ENCODE measurements at regions not wholly inside any gene's neighbourhood (a gene's known extent, or its start where the extent isn't known, plus 50 kb on each side); places are given as distances from the start of the nearest gene placed in this dataset.

GRCh38 chr6:121609281-121609680, 173.8 kb downstream of the GJA1 start:
- TF ChIP-seq CTCF (IDR thresholded peaks at IDR 0.05), result no peak
- TF ChIP-seq POLR2A (IDR thresholded peaks at IDR 0.05), result no peak
- no peak for TF ChIP-seq EP300 (IDR thresholded peaks at IDR 0.05)

Data from suprapubic skin (tissue), 3 donors.